Keratinocyte (primary cell): ENCODE measurements at regions not wholly inside any gene's neighbourhood (a gene's known extent, or its start where the extent isn't known, plus 50 kb on each side); places are given as distances from the start of the nearest gene placed in this dataset.
"Not testable (repeated sequence)": the region's sequence is repeated elsewhere in the genome, so short reads cannot be mapped to it uniquely, and the experiment has no call there.

Experiments used
- DNase-seq: peaks from one replicate; pipeline ENCODE4 v3.0.0-alpha.2; 2011; ENCODE audit warnings: low read depth, missing footprints, low spot score
- FAIRE-seq: peaks from 2 replicates; lab custom pipeline; 2011; peaks lifted over from hg19 to GRCh38; lab: Jason Lieb, UNC
- H2AFZ ChIP-seq: 2 replicates; pipeline ENCODE4 v1.6.0; 2012; ENCODE audit warnings: low read length, control low read depth, inconsistent platforms; ENCODE audit not compliant: control insufficient read depth
- H3K27ac ChIP-seq: 2 replicates; pipeline ENCODE4 v1.5.1; 2011; ENCODE audit warnings: low read length; ENCODE audit not compliant: control insufficient read depth, insufficient read depth
- H3K27me3 ChIP-seq: 3 replicates; pipeline ENCODE4 v1.6.0; 2011; ENCODE audit warnings: low read length; ENCODE audit not compliant: control insufficient read depth, insufficient read depth; ENCODE audit errors: extremely low read depth
- H3K36me3 ChIP-seq, 2 experiments: 2 replicates in 1 of 2; 3 replicates in 1 of 2; pipeline ENCODE4 v1.5.1; 2011; ENCODE audit warnings: low read length in 2 of 2, mild to moderate bottlenecking in 1 of 2; ENCODE audit not compliant: control insufficient read depth in 2 of 2, insufficient read depth in 2 of 2; ENCODE audit errors: extremely low read depth in 1 of 2
- H3K4me1 ChIP-seq: 3 replicates; pipeline ENCODE4 v1.5.1; 2011; ENCODE audit warnings: low read length; ENCODE audit not compliant: control insufficient read depth, insufficient read depth; ENCODE audit errors: extremely low read depth
- H3K4me2 ChIP-seq: 3 replicates; pipeline ENCODE4 v1.6.0; 2011; ENCODE audit warnings: low read depth, low read length; ENCODE audit not compliant: control insufficient read depth, insufficient read depth; ENCODE audit errors: extremely low read depth
- H3K4me3 ChIP-seq, 3 experiments: fragments of 200-600 bp in 1 of 3; sonication (generic) in 1 of 3; 2 replicates in 2 of 3; 3 replicates in 1 of 3; pipeline ENCODE4 v1.5.1; 2011 to 2016; ENCODE audit warnings: low read length in 3 of 3, mild to moderate bottlenecking in 3 of 3, control low read depth in 2 of 3, inconsistent platforms in 1 of 3, low read depth in 1 of 3, mixed read lengths in 1 of 3, mixed run types in 1 of 3, moderate library complexity in 1 of 3; ENCODE audit not compliant: control insufficient read depth in 2 of 3, insufficient read depth in 2 of 3; ENCODE audit errors: extremely low read depth in 1 of 3
- H3K79me2 ChIP-seq: 2 replicates; pipeline ENCODE4 v1.6.0; 2012; ENCODE audit warnings: low read length; ENCODE audit not compliant: control insufficient read depth, insufficient read depth
- H3K9ac ChIP-seq: 3 replicates; pipeline ENCODE4 v1.6.0; 2011; ENCODE audit warnings: low read length; ENCODE audit not compliant: control insufficient read depth, insufficient read depth; ENCODE audit errors: extremely low read depth
- H3K9me1 ChIP-seq: 3 replicates; pipeline ENCODE4 v1.6.0; 2011; ENCODE audit warnings: low read length; ENCODE audit not compliant: control insufficient read depth, insufficient read depth; ENCODE audit errors: extremely low read depth
- H3K9me3 ChIP-seq: 2 replicates; pipeline ENCODE4 v1.5.1; 2012; ENCODE audit warnings: low read depth, low read length; ENCODE audit not compliant: control insufficient read depth
- H4K20me1 ChIP-seq: 3 replicates; pipeline ENCODE4 v1.6.0; 2011; ENCODE audit warnings: low read length; ENCODE audit not compliant: control insufficient read depth, insufficient read depth; ENCODE audit errors: extremely low read depth
- EZH2 ChIP-seq: IDR thresholded peaks from one replicate; pipeline ENCODE4 v1.6.1; 2012; ENCODE audit warnings: inconsistent platforms, mild to moderate bottlenecking, low read length, moderate library complexity
- dilution Hi-C: fragments of 300-500 bp; cut with MboI; formaldehyde crosslinking; loops from one replicate; pipeline ENCODE4 v1.7.0; 2020; ENCODE audit warnings: low sequenced_read_pairs; ENCODE audit not compliant: extremely low pct_ligation_motif_present
- TF ChIP-seq, protein P1 (sequence below), 3 experiments: IDR thresholded peaks in 1 of 3; conservative IDR thresholded peaks in 1 of 3; optimal IDR thresholded peaks in 1 of 3; 2 replicates in 2 of 3; 3 replicates in 1 of 3; pipeline versions ENCODE3 to v1.5.1; 2011; ENCODE audit warnings: low read length in 3 of 3, mild to moderate bottlenecking in 3 of 3, moderate library complexity in 2 of 3, control low read depth in 1 of 3, inconsistent platforms in 1 of 3; ENCODE audit not compliant: insufficient read depth in 2 of 3; ENCODE audit errors: extremely low read depth in 1 of 3

- Histone ChIP-seq H3K9me3 (no peaks in the 10 kb centered on the region), H3K79me2 (no peaks in the 10 kb centered on the region), H3K9me1 (no peaks in the 10 kb centered on the region), H3K36me3 (no peaks in the 10 kb centered on the region), H3K4me1 (peaks cover 12% of the 10 kb centered on the region), H3K27me3 (no peaks in the 10 kb centered on the region), H4K20me1 (no peaks in the 10 kb centered on the region), H2AFZ (no peak overlapping the region), H3K27ac (no peak overlapping the region), H3K4me3 (no peak overlapping the region), H3K9ac (no peak overlapping the region), H3K4me2 (no peak overlapping the region)
- no peak for DNase-seq
- no peak for TF ChIP-seq EZH2
- TF ChIP-seq, protein P1, sequence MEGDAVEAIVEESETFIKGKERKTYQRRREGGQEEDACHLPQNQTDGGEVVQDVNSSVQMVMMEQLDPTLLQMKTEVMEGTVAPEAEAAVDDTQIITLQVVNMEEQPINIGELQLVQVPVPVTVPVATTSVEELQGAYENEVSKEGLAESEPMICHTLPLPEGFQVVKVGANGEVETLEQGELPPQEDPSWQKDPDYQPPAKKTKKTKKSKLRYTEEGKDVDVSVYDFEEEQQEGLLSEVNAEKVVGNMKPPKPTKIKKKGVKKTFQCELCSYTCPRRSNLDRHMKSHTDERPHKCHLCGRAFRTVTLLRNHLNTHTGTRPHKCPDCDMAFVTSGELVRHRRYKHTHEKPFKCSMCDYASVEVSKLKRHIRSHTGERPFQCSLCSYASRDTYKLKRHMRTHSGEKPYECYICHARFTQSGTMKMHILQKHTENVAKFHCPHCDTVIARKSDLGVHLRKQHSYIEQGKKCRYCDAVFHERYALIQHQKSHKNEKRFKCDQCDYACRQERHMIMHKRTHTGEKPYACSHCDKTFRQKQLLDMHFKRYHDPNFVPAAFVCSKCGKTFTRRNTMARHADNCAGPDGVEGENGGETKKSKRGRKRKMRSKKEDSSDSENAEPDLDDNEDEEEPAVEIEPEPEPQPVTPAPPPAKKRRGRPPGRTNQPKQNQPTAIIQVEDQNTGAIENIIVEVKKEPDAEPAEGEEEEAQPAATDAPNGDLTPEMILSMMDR (optimal IDR thresholded peaks at IDR 0.05 in 1 of 3, IDR thresholded peaks at IDR 0.05 in 1 of 3, conservative IDR thresholded peaks at IDR 0.05 in 1 of 3; ENCODE audit: extremely low read depth in 1 of 3, insufficient read depth in 2 of 3, low read length in 3 of 3) = no peak
- dilution Hi-C loops = no loop called here
- FAIRE-seq = no peak
Observed at GRCh38 chr6:4250645-4251044, 115.3 kb upstream of the ECI2 start.

- H2AFZ ChIP-seq, DNase-seq, H3K27me3 ChIP-seq, H3K4me1 ChIP-seq, H3K36me3 ChIP-seq, FAIRE-seq, H3K9ac ChIP-seq, H4K20me1 ChIP-seq, H3K79me2 ChIP-seq, H3K27ac ChIP-seq, H3K4me3 ChIP-seq, H3K9me3 ChIP-seq, H3K4me2 ChIP-seq, H3K9me1 ChIP-seq, dilution Hi-C loops: not testable (repeated sequence)
Observed at GRCh38 chr6:4243832-4244231, 108.5 kb upstream of the ECI2 start.

- no peak overlapping the region for H3K4me2 ChIP-seq
- H3K27me3 ChIP-seq = no peaks in the 10 kb centered on the region
- no peak overlapping the region for H3K9ac ChIP-seq
- FAIRE-seq (no peak), DNase-seq (no peak)
- no peaks in the 10 kb centered on the region for H3K79me2 ChIP-seq
- H3K9me3 ChIP-seq = peaks cover 5% of the 10 kb centered on the region
- H3K36me3 ChIP-seq = no peaks in the 10 kb centered on the region
- H4K20me1 ChIP-seq = no peaks in the 10 kb centered on the region
- H3K4me3 ChIP-seq = no peak overlapping the region
- H3K9me1 ChIP-seq = no peaks in the 10 kb centered on the region
- H2AFZ ChIP-seq = no peak overlapping the region
- TF ChIP-seq EZH2 = no peak
- TF ChIP-seq, protein P1 (optimal IDR thresholded peaks at IDR 0.05 in 1 of 3, IDR thresholded peaks at IDR 0.05 in 1 of 3, conservative IDR thresholded peaks at IDR 0.05 in 1 of 3; ENCODE audit: extremely low read depth in 1 of 3, insufficient read depth in 2 of 3, low read length in 3 of 3) = no peak
- H3K27ac ChIP-seq = no peak overlapping the region
- H3K4me1 ChIP-seq = no peaks in the 10 kb centered on the region
- dilution Hi-C loops = no loop called here
Observed at GRCh38 chr6:4243237-4243636, 107.9 kb upstream of the ECI2 start.
